Activated naive CD4-positive, alpha-beta T cell treated with anti-CD3 and anti-CD28 coated beads, Interleukin-2, amount 50 U/mL, for 16 hours (primary cell): ENCODE measurements at regions not wholly inside any gene's neighbourhood (a gene's known extent, or its start where the extent isn't known, plus 50 kb on each side); places are given as distances from the start of the nearest gene placed in this dataset.

Experiments used
- DNase-seq: peaks from one replicate; pipeline ENCODE4 v3.0.0-alpha.2; 2020

- DNase-seq: no peak
Observed at GRCh38 chr1:219397511-219397910, 215.4 kb downstream of the ZC3H11B start.

DNA sequence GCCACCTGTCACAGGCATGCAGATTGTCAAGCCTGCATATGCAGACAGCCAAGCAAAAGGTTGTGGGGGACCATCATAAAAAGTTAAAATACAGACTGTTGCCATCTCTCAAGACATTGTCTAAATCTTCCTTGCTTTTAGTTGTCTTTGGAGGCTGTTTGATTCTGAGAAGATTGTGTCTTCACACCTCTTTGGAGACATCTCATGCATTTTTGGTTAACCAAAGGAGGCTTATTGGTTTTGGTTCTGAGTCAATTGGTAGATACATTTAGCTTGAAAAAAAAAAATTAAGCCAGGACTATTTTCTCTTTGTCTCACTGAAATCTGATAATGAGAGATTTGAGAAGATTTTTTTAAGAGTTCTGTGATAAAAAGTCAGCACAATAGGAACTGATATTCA is 217.6 kb downstream of the LYPLAL1 start:
- DNase-seq: no peak

DNA sequence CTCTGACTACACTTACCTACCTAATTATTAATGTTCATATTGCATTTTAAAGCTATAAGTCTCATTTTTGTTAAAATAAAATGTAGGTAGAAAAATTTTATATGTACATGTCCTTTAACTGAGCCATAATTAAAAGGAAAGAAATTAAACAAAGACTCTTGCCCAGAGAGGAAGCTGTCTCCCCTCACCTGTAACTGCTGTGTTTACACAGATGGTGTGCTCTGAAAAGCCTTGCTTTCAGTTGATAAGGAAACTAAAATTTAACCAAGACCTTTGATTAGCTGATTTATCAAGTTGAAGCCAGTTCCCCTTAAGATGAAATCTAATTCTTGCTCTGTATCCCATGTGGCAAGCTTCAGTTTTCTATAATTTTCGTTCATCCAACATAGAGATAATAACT is 213.5 kb downstream of the LYPLAL1 start:
- no peak for DNase-seq

DNA sequence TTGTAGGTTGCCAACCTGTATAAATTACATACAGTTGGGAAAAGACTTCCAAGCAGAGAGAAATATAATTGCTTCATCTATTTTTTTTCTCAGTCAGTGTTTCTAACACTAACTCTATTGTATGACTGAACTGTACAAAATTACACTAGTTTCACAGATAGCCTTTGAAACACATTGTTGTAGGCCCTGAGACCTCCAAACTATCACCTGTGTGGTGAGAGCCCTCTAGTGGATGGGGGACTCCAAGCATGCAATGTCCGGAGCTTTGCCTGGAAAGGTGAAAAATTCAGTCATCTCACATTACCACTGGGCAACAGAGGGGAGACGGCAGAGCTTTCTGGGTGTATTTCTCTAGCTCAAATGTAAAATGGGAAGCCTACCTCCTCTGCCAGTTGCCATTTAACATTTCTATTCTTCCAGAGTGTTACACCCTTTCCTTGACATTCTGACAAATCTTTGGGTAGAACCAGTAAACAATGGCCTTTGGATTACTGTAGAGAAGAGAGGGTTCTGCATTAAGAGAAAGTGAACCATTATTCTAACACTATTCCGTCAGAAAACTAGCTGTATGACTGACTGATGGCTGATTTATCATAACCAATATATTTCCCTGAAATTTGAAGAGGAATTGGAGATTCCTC is 212.2 kb downstream of the LYPLAL1 start:
- DNase-seq: peak; percentile 22

DNA sequence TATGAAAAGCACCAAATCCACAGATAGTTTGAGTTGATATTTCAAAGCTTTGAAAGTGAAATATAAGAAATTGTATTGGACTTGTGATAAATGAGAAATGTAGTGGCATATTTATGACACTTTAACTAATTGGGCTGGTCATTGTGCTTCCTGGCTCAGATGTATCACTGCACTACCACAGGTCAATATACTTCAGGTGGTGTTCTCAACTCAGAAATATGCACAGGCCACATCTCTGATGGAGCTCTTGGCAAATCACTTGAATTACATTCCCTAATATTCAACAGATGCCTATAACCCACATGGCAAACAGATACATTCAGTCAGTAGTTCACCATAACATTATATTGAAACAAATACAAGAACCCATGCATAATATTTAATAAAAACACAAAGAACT is 209.6 kb downstream of the LYPLAL1 start:
- no peak for DNase-seq

DNA sequence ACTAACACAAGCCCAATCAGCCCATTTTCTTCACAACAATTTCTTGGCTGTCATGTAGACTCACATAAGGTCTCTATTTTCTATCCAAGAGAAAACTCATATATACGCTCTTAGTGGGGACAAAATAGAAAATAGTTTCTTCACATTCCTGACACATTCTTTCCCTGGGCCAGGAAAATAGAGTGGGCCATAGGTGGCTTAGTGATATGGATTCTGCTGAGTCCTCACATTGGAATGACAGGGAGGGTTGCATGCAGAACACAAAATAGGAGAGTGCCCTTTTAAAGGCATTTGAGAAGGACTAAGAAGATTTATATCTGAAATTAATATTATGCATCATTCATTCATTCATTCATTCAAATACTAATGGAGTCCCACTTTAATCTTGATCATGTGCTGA is 207.7 kb downstream of the LYPLAL1 start:
- no peak for DNase-seq

DNA sequence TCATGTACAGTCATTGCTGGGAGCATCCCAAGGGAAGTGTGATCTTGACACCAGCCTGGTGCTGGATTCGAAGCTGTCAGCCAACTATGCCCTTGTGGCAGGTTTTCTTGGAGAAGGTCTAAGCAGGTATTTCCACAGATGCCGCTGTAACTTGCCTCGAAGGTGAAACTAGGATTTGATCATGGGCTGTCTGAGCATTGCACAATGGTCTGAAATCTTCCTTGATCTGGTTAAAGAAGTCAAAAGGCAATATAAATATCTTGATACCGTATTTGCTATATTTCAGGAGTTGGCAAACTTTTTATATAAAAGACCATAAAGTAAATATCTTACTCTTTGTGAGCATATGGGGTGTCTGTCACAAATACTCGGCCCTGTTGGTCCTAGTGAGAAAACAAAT is 206.8 kb downstream of the LYPLAL1 start:
- DNase-seq: no peak

DNA sequence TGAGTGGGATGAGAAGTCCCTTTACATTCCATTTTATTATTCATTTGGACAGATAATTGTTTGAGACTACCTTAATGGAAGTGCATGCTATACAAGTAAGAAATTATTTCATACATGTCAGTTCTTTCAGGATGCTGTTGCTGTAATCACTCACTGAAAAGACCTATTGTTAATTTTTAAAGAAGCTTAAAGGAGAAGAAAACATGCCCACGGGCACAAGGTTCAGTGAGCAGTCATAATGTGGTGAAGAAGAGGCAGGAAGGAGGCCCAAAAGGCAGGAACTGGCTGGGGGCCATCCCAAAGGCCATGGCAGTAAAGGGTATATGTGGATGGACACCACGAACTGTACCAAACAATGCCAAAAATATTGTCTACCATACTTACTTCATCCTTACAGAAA is 206.0 kb downstream of the LYPLAL1 start:
- no peak for DNase-seq

GRCh38 chr1:219374636-219375035 is 201.0 kb downstream of the LYPLAL1 start:
- DNase-seq: no peak

- DNase-seq: no peak
Observed at GRCh38 chr1:219374046-219374566, 200.4 kb downstream of the LYPLAL1 start.

DNA sequence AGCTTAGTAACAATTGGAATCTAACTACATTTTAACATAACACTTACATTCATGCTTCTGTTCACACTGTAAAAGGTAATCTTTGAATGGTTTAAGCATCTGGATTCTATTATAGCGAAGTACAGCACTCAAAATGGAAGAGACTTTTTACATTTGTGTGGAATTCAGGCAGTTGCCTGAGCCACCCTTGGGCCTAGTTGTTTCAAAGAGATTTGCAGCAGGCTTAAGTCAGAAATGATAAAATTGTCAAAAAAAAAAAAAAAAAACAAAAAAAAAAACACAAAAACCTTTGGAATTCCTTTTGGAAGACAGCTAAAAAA is 199.9 kb downstream of the LYPLAL1 start:
- no peak for DNase-seq

GRCh38 chr1:219372916-219373615 is 199.4 kb downstream of the LYPLAL1 start:
- DNase-seq: no peak

- DNase-seq: no peak
Observed at GRCh38 chr1:219371471-219371870, 197.8 kb downstream of the LYPLAL1 start.

DNA sequence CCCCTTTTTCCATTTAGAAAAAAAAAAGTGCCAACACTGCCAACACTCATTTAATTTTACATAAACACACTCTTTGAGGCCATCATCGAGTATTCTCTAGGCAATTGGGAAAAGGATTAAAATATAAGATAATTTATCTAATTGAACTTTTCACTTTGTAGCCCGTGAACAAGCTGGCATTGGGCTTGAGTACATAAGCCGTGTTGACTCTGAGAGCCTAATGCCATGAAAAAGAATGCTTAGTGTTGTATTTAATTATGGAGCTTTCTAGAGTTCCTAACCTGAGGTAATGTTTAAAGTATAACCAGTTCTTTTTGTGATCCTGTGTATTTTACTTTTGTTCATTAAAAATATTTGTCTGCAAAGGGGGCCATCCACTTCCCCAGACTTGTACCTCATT is 193.8 kb downstream of the LYPLAL1 start:
- DNase-seq: no peak

GRCh38 chr1:219365451-219365850 is 191.8 kb downstream of the LYPLAL1 start:
- no peak for DNase-seq

- DNase-seq: no peak
Observed at GRCh38 chr1:219362702-219363101, 189.0 kb downstream of the LYPLAL1 start.

DNA sequence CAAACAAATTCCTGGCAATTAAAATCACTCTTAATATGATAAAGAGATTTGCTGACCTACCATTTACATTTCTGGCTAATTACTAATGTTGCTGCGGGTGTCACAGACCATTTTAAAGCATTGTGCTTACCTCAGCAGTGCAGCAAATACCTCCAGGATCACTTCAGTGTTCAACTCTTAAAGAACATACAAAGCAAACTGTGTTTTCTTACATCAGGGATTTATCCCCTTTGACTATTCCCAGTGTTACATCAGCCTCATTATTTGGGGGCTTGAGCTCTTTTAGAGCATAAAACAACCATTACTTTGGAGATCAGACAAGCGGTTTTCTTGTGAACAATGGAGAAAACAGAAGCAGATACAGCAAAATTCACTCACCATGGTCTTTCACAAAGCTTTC is 185.4 kb downstream of the LYPLAL1 start:
- DNase-seq: no peak

DNA sequence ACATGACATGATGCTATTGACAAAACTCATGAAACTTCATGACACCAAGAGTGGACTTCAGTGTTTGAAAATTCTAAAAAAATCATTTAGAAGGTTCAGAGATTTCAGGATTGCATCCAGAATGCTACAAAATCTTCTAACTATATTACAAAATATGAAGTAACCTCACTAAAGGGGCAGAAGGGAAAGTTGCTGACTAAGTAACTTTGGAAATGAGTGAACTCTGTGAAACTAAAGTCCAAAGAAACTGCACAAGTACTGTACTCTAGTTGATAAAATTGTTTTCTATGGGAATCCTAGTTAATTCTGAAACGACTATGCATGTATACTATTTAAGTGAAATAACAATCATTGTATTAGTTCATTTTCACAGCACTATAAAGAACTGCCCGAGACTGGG is 184.4 kb downstream of the LYPLAL1 start:
- DNase-seq: no peak

DNA sequence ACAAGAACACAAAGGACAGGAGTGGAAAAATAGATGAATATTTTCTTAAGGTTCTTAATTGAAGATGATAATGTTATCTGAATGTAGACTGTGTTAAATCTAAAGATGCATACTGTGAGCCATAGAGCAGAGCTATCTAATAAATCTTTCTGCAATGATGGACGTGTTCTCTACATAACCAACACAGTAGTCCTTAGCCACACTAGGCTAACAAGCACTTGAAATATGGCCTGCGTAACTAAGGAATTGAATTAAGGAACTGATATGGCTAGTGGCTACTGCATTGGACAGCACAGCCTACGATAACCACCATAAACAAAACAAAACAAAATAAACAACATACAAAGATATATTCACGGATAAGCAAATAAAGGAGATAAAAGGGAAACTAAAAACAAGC is 181.3 kb downstream of the LYPLAL1 start:
- no peak for DNase-seq

- no peak for DNase-seq
Observed at GRCh38 chr1:219352961-219353651, 179.4 kb downstream of the LYPLAL1 start.

DNA sequence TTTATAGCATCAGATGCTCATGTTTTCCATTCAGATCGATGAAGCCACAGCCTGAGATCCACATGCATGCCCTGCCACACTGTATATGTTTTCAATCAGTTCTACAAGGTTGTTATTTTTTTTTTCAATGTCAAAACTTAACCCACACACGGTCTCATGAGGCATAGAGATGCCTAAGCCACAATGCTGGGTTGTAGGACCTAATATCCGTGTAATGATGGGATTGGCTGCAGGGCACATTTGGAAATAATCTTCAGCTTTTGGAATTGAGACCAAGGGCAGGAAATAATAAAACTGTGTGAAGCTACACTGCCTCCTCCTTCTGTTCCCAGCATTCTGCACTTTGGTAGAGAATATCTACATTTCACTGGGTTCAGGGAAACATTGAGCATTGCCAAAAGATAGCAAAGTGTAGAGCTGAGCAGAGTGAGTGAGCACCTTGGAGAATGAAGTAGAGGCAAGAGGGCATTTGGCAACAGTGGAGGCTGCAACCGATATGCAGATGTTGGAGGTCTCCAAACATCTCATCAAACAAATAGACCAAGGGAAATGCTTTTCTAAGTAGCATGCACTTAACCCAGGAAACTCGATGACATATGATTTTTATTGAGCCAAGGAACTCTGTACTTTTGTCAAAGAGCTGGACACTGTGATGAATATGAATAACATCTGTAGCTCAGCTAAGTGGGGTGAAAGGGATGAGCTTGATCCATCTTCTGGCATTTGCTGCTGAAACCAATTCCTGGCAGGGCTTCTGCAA is 176.7 kb downstream of the LYPLAL1 start:
- no peak for DNase-seq

- no peak for DNase-seq
Observed at GRCh38 chr1:219347921-219348391, 174.3 kb downstream of the LYPLAL1 start.

DNA sequence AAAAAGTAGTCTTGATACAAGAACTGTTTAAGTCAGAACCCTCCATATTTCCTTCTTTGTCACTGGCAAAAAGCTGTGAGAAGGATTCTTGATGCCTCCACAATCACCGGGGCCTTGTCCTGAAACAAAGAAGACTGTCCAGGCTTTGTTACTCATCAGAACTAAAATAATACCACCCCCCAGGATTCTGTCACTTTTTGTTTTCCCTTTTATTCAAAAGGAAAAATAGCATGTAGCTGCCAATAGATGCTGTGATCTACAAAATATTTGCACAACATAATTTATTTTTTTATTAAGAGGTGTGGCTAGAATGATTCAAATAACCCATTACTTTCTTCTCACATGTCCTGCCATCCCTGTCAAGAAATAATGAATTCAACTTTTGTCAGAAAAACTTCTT is 173.7 kb downstream of the LYPLAL1 start:
- no peak for DNase-seq
